ENCODE measurements at regions not wholly inside any gene's neighbourhood (a gene's known extent, or its start where the extent isn't known, plus 50 kb on each side); places are given as distances from the start of the nearest gene placed in this dataset.
"Not testable (repeated sequence)": the region's sequence is repeated elsewhere in the genome, so short reads cannot be mapped to it uniquely, and the experiment has no call there.

DNA sequence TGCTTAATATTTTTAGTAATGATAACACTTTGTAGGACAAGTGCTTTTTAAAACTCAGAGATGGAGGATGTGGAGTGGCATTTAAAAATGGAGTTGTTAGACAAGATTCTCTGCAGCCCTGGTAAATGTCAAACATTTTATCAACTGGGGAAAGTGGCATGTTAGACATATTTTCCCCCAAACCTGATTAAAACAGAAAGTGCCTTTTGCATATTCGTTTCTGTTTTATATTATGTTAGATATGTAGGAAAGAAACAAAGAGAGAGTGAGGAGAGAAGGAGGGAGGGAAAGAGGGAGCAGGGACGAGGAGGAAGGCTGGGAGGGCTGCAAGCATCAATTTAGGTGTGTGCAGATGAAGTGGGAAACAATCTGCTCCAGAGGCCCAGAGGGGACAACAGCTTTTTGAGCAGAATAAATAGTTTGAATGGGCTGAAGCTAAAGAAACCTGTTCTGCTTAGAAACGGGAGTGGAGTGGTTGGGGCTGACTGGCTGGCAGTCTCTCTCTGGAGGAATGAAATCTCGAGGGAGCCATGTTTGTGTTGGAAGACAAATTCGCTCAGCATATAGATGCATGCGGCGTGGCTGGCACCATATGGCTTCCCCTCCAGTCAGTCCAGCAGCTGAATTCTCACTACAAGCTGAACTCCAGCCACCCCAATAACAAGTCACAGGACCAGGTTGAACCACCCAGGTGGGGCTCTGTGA, 502.2 kb downstream of the AJAP1 start:
- DNase-seq: no peak

DNA sequence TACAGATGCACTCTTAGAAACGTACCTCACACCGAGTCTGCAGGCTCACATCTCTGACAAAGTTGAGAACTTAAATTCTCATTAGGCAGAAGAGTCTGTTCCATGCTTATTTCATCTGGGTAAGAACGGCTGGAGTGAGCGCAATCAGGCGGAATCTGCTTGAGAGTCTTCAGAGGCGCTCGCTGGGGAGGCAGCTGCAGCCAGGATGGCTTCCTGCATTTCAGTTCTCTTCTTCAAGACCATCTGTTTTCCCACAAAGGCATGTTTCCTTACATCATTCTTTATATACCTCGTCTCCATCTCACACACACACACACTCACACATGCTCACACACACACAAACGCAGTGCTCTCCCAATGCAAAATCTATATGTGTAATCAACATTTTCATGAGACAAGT, 497.1 kb downstream of the AJAP1 start:
- no peak for DNase-seq

DNA sequence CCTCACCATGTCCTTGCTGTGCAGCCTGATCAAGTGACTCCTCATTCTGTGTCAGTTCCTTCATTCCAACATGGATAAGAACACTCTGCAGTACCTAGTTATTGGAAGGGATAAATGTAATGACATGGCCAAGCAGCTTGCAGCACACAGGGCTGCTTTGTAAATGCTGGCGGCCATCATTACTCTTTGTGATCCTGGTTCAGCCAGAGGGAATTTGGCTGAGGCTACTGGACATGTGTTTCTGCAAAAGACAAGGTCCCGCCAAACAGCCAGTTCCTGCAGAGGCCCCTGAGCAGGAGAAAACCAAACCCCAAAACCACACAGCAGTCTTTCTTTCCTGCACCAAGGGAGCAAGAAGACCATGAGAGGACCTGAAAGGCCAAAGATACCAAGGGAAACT, 495.8 kb downstream of the AJAP1 start:
- no peak for DNase-seq

DNA sequence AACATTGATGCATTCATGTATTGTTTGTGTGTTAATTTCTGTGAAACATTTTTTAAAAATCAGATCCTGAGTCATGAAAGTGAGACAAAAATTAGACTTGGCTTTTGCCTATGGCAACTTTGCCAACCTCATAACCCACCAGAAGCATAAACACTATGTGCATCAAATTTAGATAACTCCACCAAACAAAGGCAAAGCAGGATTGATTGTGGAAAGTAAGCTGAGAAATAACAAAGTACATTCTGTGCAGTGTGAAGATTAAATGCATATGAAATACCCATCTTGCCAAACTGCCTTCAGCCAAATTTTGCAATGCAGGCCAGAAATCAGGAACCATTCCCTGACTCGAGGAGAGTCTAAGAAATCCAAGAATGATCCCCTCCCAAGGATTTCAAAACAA, 493.4 kb downstream of the AJAP1 start:
- no peak for DNase-seq

DNA sequence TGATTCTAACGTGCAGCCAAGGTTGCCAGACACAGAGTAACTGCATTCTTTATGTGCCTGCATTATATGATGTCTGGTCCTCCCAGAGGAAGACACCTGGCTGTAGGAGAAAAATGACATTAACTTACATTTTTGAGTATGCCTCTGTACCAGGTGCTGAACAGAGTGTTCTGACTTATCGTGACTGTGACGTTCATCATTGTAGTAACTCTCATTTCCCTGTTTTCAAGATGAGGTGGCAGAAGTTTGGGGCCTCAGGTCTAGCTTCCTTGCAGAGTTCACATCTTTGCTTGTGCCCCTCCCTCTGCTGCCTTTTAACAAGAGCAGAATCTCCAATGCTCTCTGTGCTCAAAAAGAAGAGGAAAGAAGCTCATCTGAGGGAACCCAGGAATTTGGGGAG, 488.0 kb downstream of the AJAP1 start:
- DNase-seq: no peak

DNA sequence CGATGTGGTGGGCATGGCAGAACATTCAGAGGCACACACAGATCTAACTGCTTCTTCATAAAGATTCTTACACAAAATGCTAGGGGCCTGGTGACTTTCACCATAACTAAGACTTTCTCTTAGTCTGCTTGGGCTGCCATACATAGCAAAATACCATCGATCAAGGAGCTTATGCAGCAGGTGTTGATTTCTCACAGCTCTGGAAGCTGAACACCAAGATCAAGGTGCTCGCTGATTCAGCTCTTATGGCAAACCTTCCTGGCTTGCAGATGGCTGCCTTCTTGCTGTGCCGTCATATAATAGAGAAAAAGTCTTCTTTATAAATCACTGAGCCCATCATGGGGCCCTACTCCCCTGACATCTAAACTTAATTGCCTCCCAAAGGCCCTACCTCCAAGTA, 487.3 kb downstream of the AJAP1 start:
- no peak for DNase-seq

- DNase-seq: no peak
Observed at GRCh38 chr1:5140962-5141361, 486.6 kb downstream of the AJAP1 start.

DNA sequence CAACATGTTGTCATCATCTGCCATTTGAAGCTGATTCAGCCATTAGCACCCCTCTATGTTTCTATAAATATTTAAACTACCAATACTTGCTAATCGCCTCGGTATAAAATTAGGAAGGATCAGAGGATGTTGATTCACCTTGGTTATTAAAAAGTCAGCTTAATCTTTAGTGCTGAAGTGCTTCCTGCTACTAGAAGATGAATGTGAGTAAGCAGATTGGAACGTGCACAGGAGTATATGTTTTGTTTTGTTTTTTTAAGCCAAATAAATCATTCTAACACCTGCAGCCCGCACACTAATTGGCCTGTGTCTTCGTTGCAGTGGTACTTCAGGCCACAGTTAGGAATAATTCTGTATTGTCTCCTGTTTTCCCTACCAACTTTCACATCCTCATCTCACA, 485.7 kb downstream of the AJAP1 start:
- DNase-seq: no peak

DNA sequence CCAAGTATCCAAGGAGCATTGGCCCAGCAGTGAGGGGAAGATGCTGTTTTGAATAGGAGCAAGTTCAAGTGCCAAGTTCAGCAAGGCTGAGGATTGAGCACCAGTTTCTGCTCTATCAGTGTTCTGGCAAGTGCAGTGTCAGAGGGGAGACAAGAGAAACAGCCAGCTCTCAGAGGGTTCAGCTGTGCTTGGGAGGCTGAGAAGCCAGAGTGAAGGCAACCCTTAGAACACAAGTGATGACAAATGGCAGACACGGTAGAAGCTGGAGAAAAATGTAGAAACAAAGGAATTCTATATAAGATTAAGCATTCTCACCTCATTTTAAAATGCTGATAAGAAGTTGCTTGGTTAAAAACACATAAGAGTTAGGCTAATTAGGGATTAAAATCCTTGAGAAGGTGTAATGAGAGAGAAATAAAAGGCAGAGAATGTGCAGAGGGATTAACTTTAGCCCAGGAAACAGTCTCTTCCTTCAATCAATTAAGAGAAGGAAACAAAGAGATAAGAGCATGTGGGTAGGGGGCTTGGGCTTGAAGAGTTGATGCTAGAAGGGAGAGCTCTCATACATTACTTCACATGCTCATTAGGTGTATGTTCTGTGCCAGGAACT, 475.4 kb downstream of the AJAP1 start:
- DNase-seq: no peak

- no peak for DNase-seq
Observed at GRCh38 chr1:5125208-5125607, 470.8 kb downstream of the AJAP1 start.

GRCh38 chr1:5120559-5120958, 466.1 kb downstream of the AJAP1 start:
- no peak for DNase-seq

DNA sequence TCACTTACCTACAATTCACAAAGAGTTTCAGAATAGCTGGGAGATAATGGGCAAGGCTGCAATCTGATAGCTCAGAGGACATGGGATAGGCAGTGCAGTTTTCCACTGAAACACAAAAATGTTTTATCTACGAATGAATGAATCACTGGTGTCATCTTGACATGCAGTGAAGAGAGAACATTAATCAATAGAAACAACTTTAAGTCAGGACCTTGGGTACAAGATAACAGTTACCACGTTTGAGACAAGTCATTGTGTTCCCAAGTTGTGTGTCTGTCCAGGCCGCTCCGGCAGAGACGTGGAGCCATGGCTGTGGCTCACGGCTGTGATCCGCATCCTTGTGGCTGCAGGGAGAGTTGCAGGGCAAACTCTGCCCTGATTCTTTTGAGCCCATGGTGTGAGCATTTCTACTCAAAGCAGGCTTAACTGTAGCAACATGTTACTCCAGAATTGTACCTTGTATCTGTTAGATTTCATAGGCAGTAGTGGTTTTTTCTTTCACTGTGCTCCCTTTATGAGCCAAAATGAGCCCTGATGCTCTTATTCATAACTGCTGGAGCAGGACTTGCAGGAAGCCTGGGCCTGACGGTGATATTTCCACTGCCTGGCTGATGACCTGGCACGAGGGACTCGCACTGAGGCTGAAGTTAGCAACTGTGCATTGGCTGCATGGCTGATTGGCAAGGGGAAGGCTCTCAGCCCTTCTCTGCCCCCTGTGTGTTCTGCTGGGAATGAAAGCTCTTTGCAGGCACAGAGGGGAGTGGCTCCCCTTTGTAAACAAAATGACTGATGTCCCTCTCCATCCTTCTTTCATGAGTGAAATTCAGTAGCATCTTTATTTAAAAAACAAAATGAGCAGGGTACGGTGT, 465.2 kb downstream of the AJAP1 start:
- DNase-seq: no peak

GRCh38 chr1:5118771-5119170, 464.4 kb downstream of the AJAP1 start:
- not testable (repeated sequence) for DNase-seq

DNA sequence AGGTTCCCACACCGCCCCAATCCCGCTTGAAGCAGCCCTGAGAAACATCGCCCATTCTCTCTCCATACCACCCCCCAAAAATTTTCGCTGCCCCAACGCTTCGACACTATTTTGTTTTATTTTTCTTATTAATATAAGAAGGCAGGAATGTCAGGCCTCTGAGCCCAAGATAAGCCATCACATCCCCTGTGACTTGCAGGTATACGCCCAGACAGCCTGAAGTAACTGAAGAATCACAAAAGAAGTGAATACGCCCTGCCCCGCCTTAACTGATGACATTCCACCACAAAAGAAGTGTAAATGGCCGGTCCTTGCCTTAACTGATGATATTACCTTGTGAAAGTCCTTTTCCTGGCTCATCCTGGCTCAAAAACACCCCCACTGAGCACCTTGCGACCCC, 463.9 kb downstream of the AJAP1 start:
- not testable (repeated sequence) for DNase-seq

DNA sequence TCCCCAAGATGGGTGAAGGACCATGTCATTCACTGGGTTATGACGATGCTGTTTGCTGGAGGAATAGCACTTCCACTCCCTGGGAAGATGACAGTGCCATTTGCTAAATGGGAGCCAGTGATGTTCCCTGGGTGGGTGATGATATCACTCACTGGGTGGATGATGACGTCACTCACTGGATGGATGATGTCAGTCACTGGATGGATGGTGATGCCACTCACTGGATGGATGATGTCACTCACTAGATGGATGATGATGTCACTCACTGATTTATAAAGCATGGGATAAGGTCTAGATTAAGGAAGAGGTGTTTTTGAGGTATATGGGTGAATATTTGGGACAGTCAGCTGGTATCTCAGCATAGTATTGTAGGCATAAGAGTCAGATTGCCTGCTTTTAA, 457.2 kb downstream of the AJAP1 start:
- DNase-seq: no peak

DNA sequence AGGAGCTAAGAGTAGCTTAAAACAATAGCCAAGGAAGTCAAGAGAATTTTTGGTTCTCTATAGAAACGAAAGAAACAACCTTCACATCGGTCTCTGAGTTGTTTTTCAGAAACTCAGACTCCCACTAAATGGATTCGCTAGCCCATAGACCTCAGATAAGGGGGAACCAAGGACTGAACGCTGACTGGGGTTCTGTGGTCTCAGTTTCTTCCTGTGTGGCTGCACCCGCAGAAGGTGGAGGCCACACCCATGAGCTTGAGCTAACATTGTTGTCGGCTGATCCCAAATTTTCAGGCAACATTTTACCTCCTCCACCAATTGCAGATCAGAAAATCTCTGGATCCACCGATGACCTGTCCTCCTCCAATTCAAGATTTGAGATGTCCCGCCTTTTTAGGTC, 456.1 kb downstream of the AJAP1 start:
- no peak for DNase-seq

GRCh38 chr1:5109633-5110032, 455.2 kb downstream of the AJAP1 start:
- no peak for DNase-seq

DNA sequence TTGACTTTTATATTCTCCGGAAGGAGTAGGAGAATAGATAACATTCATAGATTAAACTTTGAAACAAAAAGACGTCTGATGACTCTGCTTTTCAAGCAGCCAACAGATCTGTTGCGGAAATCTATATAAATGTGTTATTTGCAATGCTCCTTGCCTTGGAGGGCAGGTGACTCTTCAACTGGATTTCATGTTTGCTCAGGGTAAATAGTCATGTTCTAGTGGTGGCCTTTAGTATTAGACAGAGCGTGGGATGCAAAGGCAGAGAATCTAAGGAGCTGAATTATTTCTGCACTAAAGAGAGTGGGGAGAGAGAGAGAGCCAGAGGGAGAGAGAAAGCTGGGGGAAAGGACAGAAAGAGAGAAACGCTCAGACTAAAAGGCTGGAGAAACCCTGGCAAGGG, 454.3 kb downstream of the AJAP1 start:
- no peak for DNase-seq

DNA sequence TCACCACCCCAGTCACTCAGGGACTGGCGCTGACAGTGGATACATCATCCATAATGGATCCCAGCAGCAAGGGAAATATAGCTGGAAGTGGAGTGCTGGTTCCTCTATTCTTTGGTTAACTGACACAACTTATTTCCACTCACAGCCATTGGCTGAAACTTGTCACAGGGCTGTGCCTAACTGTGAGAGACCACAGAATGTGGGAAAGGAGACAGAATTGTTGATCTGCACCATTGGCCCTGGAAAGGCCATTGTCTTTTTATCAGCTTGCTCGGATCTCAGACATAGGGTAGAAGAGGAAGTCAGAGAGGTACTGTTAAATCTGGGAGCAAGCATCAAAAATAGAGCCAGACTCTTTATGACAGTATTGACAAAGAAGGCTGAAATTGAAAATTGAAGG, 451.3 kb downstream of the AJAP1 start:
- DNase-seq: peak; percentile 2

GRCh38 chr1:5099558-5099957, 445.1 kb downstream of the AJAP1 start:
- no peak for DNase-seq

- DNase-seq: no peak
Observed at GRCh38 chr1:5098981-5099385, 444.6 kb downstream of the AJAP1 start.

GRCh38 chr1:5093042-5093441, 438.6 kb downstream of the AJAP1 start:
- no peak for DNase-seq

DNA sequence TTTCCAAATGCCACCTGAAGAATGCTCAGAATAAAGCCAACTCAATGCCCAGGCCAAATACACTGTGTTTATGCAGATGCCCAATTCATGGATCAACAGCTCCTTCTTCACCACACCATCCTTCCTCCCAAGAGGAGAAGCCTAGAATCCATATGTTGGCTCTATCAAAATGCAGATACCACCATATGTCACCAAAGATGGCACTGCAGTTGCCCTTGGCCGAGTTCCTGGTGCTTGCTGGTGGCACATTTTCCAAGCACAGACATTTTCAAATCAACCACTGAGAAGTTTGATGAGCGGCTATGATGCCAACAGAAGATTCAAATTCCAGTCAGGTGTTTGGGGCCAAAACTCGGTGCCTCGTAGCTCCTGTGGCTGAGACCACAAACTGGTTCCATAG, 430.3 kb downstream of the AJAP1 start:
- no peak for DNase-seq

DNA sequence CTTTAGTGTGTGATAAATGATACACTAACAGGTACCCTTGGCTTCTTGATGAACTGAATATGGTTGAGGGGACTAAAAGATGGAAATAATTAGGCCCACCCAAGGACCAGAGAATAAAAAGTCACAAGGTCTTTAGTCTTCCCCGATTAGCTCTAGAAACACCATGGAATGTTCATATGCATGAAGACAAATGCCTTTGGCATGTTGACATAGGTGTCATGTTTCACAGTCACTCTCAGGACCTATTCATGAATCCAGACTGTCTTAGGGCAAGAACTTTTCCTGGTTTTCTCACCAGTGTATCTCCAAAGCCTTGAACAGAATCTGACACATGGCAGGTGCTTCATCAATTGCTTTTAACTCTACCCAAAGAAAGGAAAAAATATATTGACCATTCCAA, 412.8 kb downstream of the AJAP1 start:
- no peak for DNase-seq

All from OCI-M1 (cell line).